A549 (cell line): ENCODE measurements at regions not wholly inside any gene's neighbourhood (a gene's known extent, or its start where the extent isn't known, plus 50 kb on each side); places are given as distances from the start of the nearest gene placed in this dataset.

ENCODE experiments used
- ATAC-seq, 2 experiments: fragments of 200-7000 bp in 1 of 2; fragments of >200 bp in 1 of 2; cut with Nextera tagmentation in 1 of 2; cut with Tn5 transposase in 1 of 2; 3 replicates each; pipeline versions ENCODE4 v1.8.0 to v1.9.1; 2018 to 2020; ENCODE audit warnings: mild to moderate bottlenecking in 1 of 2, moderate library complexity in 1 of 2
- CTCF ChIA-PET: fragments of 300-600 bp; sonication (Branson Sonifier 250); formaldehyde crosslinking; extraction: SDS; loops from one replicate; lab custom pipeline; 2021; ENCODE audit warnings: antibody characterized with exemption, inconsistent platforms; lab: Yijun Ruan, JAX
- POLR2A ChIA-PET: fragments of 350-600 bp; formaldehyde crosslinking; extraction: SDS; loops from one replicate; lab custom pipeline; 2021; ENCODE audit warnings: antibody characterized with exemption, inconsistent platforms; lab: Yijun Ruan, JAX
- DNase-seq, 2 experiments: peaks; one replicate each; pipeline versions ENCODE4 v3.0.0 to v3.0.0-alpha.2; 2011 to 2016; ENCODE audit warnings: low read depth in 1 of 2, low spot score in 1 of 2
- FAIRE-seq: peaks from 2 replicates; lab custom pipeline; 2011; peaks lifted over from hg19 to GRCh38; lab: Jason Lieb, UNC
- H3K27ac ChIP-seq, 2 experiments: fragments of >200 bp; sonication (Bioruptor Twin); formaldehyde crosslinking; 3 replicates each; pipeline ENCODE4 v1.5.1; 2016 to 2017
- H3K4me1 ChIP-seq: fragments of >200 bp; sonication (Bioruptor Twin); formaldehyde crosslinking; 3 replicates; pipeline ENCODE4 v1.6.1; 2016
- H3K4me2 ChIP-seq: fragments of >200 bp; sonication (Bioruptor Twin); formaldehyde crosslinking; 3 replicates; pipeline ENCODE4 v1.6.1; 2016
- H3K4me3 ChIP-seq: fragments of >200 bp; sonication (Bioruptor Twin); formaldehyde crosslinking; 3 replicates; pipeline ENCODE4 v1.5.1; 2016
- H3K9me3 ChIP-seq: fragments of >200 bp; sonication (Bioruptor Twin); formaldehyde crosslinking; 3 replicates; pipeline ENCODE4 v1.6.1; 2016
- ATOH8 ChIP-seq: fragments of 250-450 bp; sonication (Bioruptor Pico); IDR thresholded peaks from 2 replicates; pipeline ENCODE4 v1.5.0; 2020; ENCODE audit warnings: low read depth, mild to moderate bottlenecking, moderate library complexity
- BHLHE40 ChIP-seq: IDR thresholded peaks from 2 replicates; pipeline ENCODE4 v1.6.1; 2012; ENCODE audit warnings: low read depth, low read length, inconsistent platforms
- CBX2 ChIP-seq: fragments of 200-600 bp; sonication (generic); IDR thresholded peaks from 2 replicates; pipeline ENCODE4 v1.6.1; 2016; ENCODE audit warnings: low read depth, mild to moderate bottlenecking, borderline replicate concordance
- CBX8 ChIP-seq: fragments of 200-600 bp; sonication (generic); IDR thresholded peaks from 2 replicates; pipeline ENCODE4 v1.6.1; 2016
- CEBPB ChIP-seq, 2 experiments: fragments of >200 bp in 1 of 2; sonication (Bioruptor Twin) in 1 of 2; formaldehyde crosslinking in 1 of 2; IDR thresholded peaks; 2 replicates each; pipeline ENCODE4 v1.6.1; 2012 to 2016
- CHD2 ChIP-seq: fragments of 150-350 bp; IDR thresholded peaks from 2 replicates; pipeline ENCODE4 v1.6.1; 2014; ENCODE audit warnings: low read length; ENCODE audit not compliant: partially characterized antibody
- CHD4 ChIP-seq: fragments of 200-600 bp; sonication (generic); IDR thresholded peaks from 2 replicates; pipeline ENCODE4 v1.6.1; 2016; ENCODE audit warnings: antibody characterized with exemption, mild to moderate bottlenecking, borderline replicate concordance
- CTCF ChIP-seq: fragments of >200 bp; sonication (Bioruptor Twin); formaldehyde crosslinking; IDR thresholded peaks from 3 replicates; pipeline ENCODE4 v1.5.1; 2016
- EP300 ChIP-seq, 2 experiments: fragments of >200 bp; sonication (Bioruptor Twin); formaldehyde crosslinking; IDR thresholded peaks; 2 replicates in 1 of 2; 3 replicates in 1 of 2; pipeline ENCODE4 v1.6.1; 2016 to 2017
- FOSB ChIP-seq: fragments of 250-450 bp; sonication (Bioruptor Pico); IDR thresholded peaks from 2 replicates; pipeline ENCODE4 v1.5.0; 2020; ENCODE audit warnings: mild to moderate bottlenecking, moderate library complexity
- FOXS1 ChIP-seq: fragments of 250-450 bp; sonication (Bioruptor Pico); IDR thresholded peaks from 2 replicates; pipeline ENCODE4 v1.5.0; 2020; ENCODE audit warnings: mild to moderate bottlenecking, moderate library complexity
- GATA3 ChIP-seq: IDR thresholded peaks from 2 replicates; pipeline ENCODE4 v1.6.1; 2012; ENCODE audit warnings: borderline replicate concordance
- HDAC2 ChIP-seq: fragments of 200-600 bp; sonication (generic); IDR thresholded peaks from 2 replicates; pipeline ENCODE4 v1.6.1; 2016
- HES2 ChIP-seq: fragments of >200 bp; sonication (Bioruptor Twin); formaldehyde crosslinking; IDR thresholded peaks from 2 replicates; pipeline ENCODE4 v1.6.1; 2016
- HMGXB4 ChIP-seq: fragments of 250-450 bp; sonication (Bioruptor Pico); IDR thresholded peaks from 2 replicates; pipeline ENCODE4 v1.5.0; 2021; ENCODE audit warnings: mild to moderate bottlenecking, moderate library complexity, borderline replicate concordance
- NFE2L2 ChIP-seq: fragments of 150-350 bp; conservative IDR thresholded peaks from 2 replicates; pipeline ENCODE4 v1.6.1; 2014; ENCODE audit warnings: low read length
- NPAS2 ChIP-seq: fragments of 250-450 bp; sonication (Bioruptor Pico); IDR thresholded peaks from 2 replicates; pipeline ENCODE4 v1.8.0; 2022; ENCODE audit warnings: mild to moderate bottlenecking, moderate library complexity, borderline replicate concordance
- NR3C1 ChIP-seq: fragments of >200 bp; sonication (Bioruptor Twin); formaldehyde crosslinking; IDR thresholded peaks from 3 replicates; pipeline ENCODE4 v1.6.1; 2017
- PBX3 ChIP-seq: IDR thresholded peaks from 2 replicates; pipeline ENCODE4 v1.6.1; 2012
- PHF8 ChIP-seq: fragments of 200-600 bp; sonication (generic); IDR thresholded peaks from 2 replicates; pipeline ENCODE4 v1.6.1; 2016; ENCODE audit warnings: low read depth, mild to moderate bottlenecking, antibody characterized with exemption, moderate library complexity, borderline replicate concordance
- POLR2A ChIP-seq: IDR thresholded peaks from 2 replicates; pipeline ENCODE4 v1.6.1; 2012; ENCODE audit warnings: mild to moderate bottlenecking, low read length
- RFX5 ChIP-seq: fragments of 450-650 bp; IDR thresholded peaks from 2 replicates; pipeline ENCODE4 v1.7.1; 2014; ENCODE audit warnings: antibody characterized with exemption, mild to moderate bottlenecking, moderate library complexity
- SMC3 ChIP-seq: fragments of >200 bp; sonication (Bioruptor Twin); formaldehyde crosslinking; IDR thresholded peaks from 3 replicates; pipeline ENCODE4 v1.6.1; 2018; ENCODE audit warnings: inconsistent platforms
- SREBF2 ChIP-seq: fragments of 450-650 bp; IDR thresholded peaks from 2 replicates; pipeline ENCODE4 v1.6.1; 2014; ENCODE audit warnings: mild to moderate bottlenecking, moderate library complexity
- ZFP36 ChIP-seq: fragments of 450-650 bp; IDR thresholded peaks from 2 replicates; pipeline ENCODE4 v1.6.1; 2014; ENCODE audit warnings: borderline replicate concordance; ENCODE audit not compliant: partially characterized antibody
- ZNF302 ChIP-seq: fragments of 250-450 bp; sonication (Bioruptor Pico); IDR thresholded peaks from 2 replicates; pipeline ENCODE4 v1.9.0; 2021; ENCODE audit warnings: inconsistent platforms, mild to moderate bottlenecking, moderate library complexity
- ZSCAN20 ChIP-seq: fragments of 250-450 bp; sonication (Bioruptor Pico); IDR thresholded peaks from 2 replicates; pipeline ENCODE4 v1.8.0; 2022; ENCODE audit warnings: mild to moderate bottlenecking, moderate library complexity
- WGBS: methylation state at CpG from one replicate; pipeline ENCODE4 v1.1.6; 2017; ENCODE audit errors: missing lambda C conversion rate; 5-methylcytosine and 5-hydroxymethylcytosine counted together

- ATAC-seq (no peak), FAIRE-seq (no peak), DNase-seq (no peak)
- POLR2A ChIA-PET, result no interaction called here
- H3K9me3 ChIP-seq, result no peaks in the 10 kb centered on the region
- CTCF ChIA-PET, result no interaction called here
- H3K4me2 ChIP-seq, result no peak overlapping the region
- no peaks in the 10 kb centered on the region for H3K4me1 ChIP-seq
- H3K27ac ChIP-seq, result no peak overlapping the region
- no peak overlapping the region for H3K4me3 ChIP-seq
- WGBS, result 23% methylated on average over 6 of the region's 6 CpGs
- TF ChIP-seq SREBF2, result no peak
- TF ChIP-seq POLR2A, result no peak
- no peak for TF ChIP-seq HMGXB4 (CRISPR knock-in tag)
- TF ChIP-seq CBX2, result no peak
- no peak for TF ChIP-seq HES2
- no peak for TF ChIP-seq BHLHE40
- TF ChIP-seq FOSB (CRISPR knock-in tag), result no peak
- no peak for TF ChIP-seq EP300 (IDR thresholded peaks at IDR 0.05)
- no peak for TF ChIP-seq HDAC2
- no peak for TF ChIP-seq RFX5
- no peak for TF ChIP-seq CTCF
- no peak for TF ChIP-seq CHD4
- no peak for TF ChIP-seq PHF8
- TF ChIP-seq ZSCAN20 (CRISPR knock-in tag), result no peak
Observed at GRCh38 chr12:5272018-5272785, 159.7 kb upstream of the NTF3 start.

- Histone ChIP-seq H3K4me2 (no peak overlapping the region), H3K27ac (no peak overlapping the region), H3K4me1 (no peaks in the 10 kb centered on the region), H3K9me3 (no peaks in the 10 kb centered on the region), H3K4me3 (no peak overlapping the region)
- no peak for ATAC-seq
- CTCF ChIA-PET, result no interaction called here
- no peak for DNase-seq
- 15% methylated on average over 8 of the region's 8 CpGs for WGBS
- TF ChIP-seq ZFP36, result no peak
- TF ChIP-seq NR3C1, result no peak
- no peak for TF ChIP-seq CBX2
- no peak for TF ChIP-seq ZNF302
- TF ChIP-seq ATOH8 (CRISPR knock-in tag), result no peak
- no peak for TF ChIP-seq NPAS2
- no peak for TF ChIP-seq CEBPB (IDR thresholded peaks at IDR 0.05)
- no peak for TF ChIP-seq HMGXB4 (CRISPR knock-in tag)
- no peak for TF ChIP-seq FOXS1
- no peak for TF ChIP-seq CBX8
- TF ChIP-seq CHD2, result no peak
- no peak for TF ChIP-seq RFX5
- TF ChIP-seq PBX3, result no peak
- no peak for TF ChIP-seq POLR2A
- TF ChIP-seq NFE2L2, result no peak
- no peak for TF ChIP-seq SMC3
- no peak for TF ChIP-seq GATA3
- no peak for TF ChIP-seq PHF8
- TF ChIP-seq, all 56 proteins: peak for 0
- POLR2A ChIA-PET, result no interaction called here
- FAIRE-seq, result no peak
Observed at GRCh38 chr12:5273709-5274108, 158.2 kb upstream of the NTF3 start.
